NCI-H1930 (cell line): ENCODE measurements at regions not wholly inside any gene's neighbourhood (a gene's known extent, or its start where the extent isn't known, plus 50 kb on each side); places are given as distances from the start of the nearest gene placed in this dataset.

ENCODE experiments used
- DNase-seq, 2 experiments: peaks; one replicate each; lab custom pipeline; 2025; lab: John Stamatoyannopoulos, UW

- no peak for DNase-seq
Observed at GRCh38 chr13:36551445-36551844, 119.2 kb downstream of the CCNA1 start.

GRCh38 chr13:36552334-36552733 is 120.0 kb downstream of the CCNA1 start:
- no peak for DNase-seq

- DNase-seq: no peak
Observed at GRCh38 chr13:36553491-36553890, 120.3 kb upstream of the SERTM1 start.

GRCh38 chr13:36555151-36555986 is 118.5 kb upstream of the SERTM1 start:
- DNase-seq: no peak

GRCh38 chr13:36559375-36559774 is 114.4 kb upstream of the SERTM1 start:
- no peak for DNase-seq

GRCh38 chr13:36567485-36567884 is 106.3 kb upstream of the SERTM1 start:
- no peak for DNase-seq

GRCh38 chr13:36570489-36570888 is 103.3 kb upstream of the SERTM1 start:
- DNase-seq: no peak

- DNase-seq: no peak
Observed at GRCh38 chr13:36571444-36571843, 102.4 kb upstream of the SERTM1 start.

GRCh38 chr13:36582977-36583376 is 90.8 kb upstream of the SERTM1 start:
- no peak for DNase-seq

GRCh38 chr13:36599641-36600040 is 74.2 kb upstream of the SERTM1 start:
- DNase-seq: no peak

GRCh38 chr13:36601186-36601585 is 72.6 kb upstream of the SERTM1 start:
- no peak for DNase-seq

GRCh38 chr13:36606060-36606459 is 67.8 kb upstream of the SERTM1 start:
- DNase-seq: no peak

GRCh38 chr13:36608474-36608873 is 65.3 kb upstream of the SERTM1 start:
- DNase-seq: no peak

- no peak for DNase-seq
Observed at GRCh38 chr13:36612230-36612629, 61.6 kb upstream of the SERTM1 start.

GRCh38 chr13:36616706-36617105 is 57.1 kb upstream of the SERTM1 start:
- DNase-seq: no peak

GRCh38 chr13:36619535-36619934 is 54.3 kb upstream of the SERTM1 start:
- no peak for DNase-seq
